WERI-Rb-1 (cell line): ENCODE measurements at regions not wholly inside any gene's neighbourhood (a gene's known extent, or its start where the extent isn't known, plus 50 kb on each side); places are given as distances from the start of the nearest gene placed in this dataset.

Experiments
- DNase-seq: peaks from one replicate; pipeline ENCODE4 v3.0.0-alpha.2; 2020
- H3K27ac ChIP-seq: fragments of 250-450 bp; sonication (Bioruptor Pico); 2 replicates; pipeline ENCODE4 v1.5.1; 2020; ENCODE audit warnings: mild to moderate bottlenecking, moderate library complexity
- H3K27me3 ChIP-seq: fragments of 250-450 bp; sonication (Bioruptor Pico); 2 replicates; pipeline ENCODE4 v1.5.1; 2021; ENCODE audit warnings: mild to moderate bottlenecking, low read depth, moderate library complexity; ENCODE audit not compliant: insufficient read depth, severe bottlenecking
- H3K36me3 ChIP-seq: fragments of 250-450 bp; sonication (Bioruptor Pico); 2 replicates; pipeline ENCODE4 v1.5.1; 2020; ENCODE audit warnings: mild to moderate bottlenecking, moderate library complexity
- H3K4me3 ChIP-seq: 2 replicates; pipeline ENCODE4 v1.5.1; 2011; ENCODE audit warnings: low read depth, mild to moderate bottlenecking, control low read depth, low read length
- H3K9me3 ChIP-seq: fragments of 250-450 bp; sonication (Bioruptor Pico); 2 replicates; pipeline ENCODE4 v1.5.1; 2021; ENCODE audit warnings: mild to moderate bottlenecking, moderate library complexity; ENCODE audit not compliant: severe bottlenecking
- TF ChIP-seq, protein P1 (sequence below): IDR thresholded peaks from 2 replicates; pipeline ENCODE4 v1.5.1; 2011; ENCODE audit warnings: low read depth, mild to moderate bottlenecking, control low read depth, inconsistent platforms, low read length

DNA sequence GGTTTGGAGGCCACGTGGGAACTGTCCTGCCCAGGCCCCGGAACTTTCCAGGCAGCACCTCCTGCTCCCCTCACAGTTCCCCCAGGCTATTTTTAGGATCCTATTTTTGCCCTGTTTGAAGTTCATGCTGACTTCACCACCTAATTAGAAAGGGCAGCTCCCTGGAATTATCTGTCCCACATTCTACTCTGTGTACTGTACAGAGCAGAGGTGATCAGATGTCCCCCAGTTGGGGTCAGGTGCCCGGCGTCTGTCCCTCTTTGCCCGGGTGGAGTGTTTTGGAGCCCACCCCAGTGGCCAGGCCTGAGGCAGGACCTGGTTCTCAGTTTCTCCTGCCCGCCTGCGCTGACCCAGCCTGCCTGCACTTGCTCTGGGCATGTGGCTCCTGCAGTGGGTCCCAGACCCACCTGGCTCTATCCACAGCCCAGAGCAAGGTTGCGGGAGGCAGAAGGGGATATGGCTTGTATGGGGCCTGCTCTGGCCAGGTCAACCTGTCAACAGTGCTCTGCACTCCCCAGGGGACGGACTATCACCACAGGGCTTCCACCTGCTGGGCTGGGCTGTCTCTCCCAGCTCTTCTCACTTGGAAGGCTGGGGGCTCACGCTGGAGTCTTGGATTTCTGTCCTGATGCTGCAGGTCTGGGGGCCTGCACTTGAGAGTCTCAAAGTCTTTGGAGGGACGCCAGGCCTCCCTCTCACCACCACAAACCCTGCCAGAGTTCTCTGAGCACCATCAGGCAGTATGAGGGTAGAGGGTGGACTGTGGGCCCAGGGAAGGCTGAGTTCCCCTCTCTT, 268.3 kb downstream of the GADD45G start:
- no peaks in the 10 kb centered on the region for H3K27me3 ChIP-seq
- TF ChIP-seq, protein P1, sequence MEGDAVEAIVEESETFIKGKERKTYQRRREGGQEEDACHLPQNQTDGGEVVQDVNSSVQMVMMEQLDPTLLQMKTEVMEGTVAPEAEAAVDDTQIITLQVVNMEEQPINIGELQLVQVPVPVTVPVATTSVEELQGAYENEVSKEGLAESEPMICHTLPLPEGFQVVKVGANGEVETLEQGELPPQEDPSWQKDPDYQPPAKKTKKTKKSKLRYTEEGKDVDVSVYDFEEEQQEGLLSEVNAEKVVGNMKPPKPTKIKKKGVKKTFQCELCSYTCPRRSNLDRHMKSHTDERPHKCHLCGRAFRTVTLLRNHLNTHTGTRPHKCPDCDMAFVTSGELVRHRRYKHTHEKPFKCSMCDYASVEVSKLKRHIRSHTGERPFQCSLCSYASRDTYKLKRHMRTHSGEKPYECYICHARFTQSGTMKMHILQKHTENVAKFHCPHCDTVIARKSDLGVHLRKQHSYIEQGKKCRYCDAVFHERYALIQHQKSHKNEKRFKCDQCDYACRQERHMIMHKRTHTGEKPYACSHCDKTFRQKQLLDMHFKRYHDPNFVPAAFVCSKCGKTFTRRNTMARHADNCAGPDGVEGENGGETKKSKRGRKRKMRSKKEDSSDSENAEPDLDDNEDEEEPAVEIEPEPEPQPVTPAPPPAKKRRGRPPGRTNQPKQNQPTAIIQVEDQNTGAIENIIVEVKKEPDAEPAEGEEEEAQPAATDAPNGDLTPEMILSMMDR: no peak
- H3K36me3 ChIP-seq: no peaks in the 10 kb centered on the region
- peak; percentile 6 for DNase-seq
- H3K4me3 ChIP-seq: no peak overlapping the region
- no peaks in the 10 kb centered on the region for H3K9me3 ChIP-seq
- 0 out of 2 replicates have a peak overlapping the region, but pooled peaks have one; percentile 7 for H3K27ac ChIP-seq

DNA sequence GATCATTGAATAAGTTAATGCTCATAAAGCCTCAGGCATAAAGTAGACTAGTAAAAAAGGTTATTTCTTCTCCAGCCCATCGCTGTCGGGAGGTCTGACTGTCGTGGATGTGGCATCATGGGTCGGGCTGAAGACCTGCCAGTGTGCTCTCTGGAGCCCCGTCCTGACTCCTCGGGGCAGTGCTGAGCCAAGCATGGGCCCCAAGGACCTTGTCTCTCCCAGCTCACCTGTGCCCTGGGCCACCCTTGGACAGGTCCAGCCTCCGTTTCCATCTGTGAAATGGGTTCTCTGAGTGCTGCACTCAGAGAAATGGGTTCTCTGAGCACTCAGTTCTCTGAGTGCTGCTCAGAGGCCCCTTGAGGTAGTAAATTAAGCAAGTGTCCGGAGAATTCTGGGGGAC, 269.0 kb downstream of the GADD45G start:
- H3K9me3 ChIP-seq: no peaks in the 10 kb centered on the region
- H3K27me3 ChIP-seq: no peaks in the 10 kb centered on the region
- H3K27ac ChIP-seq: no peak overlapping the region; the same call in 1 of the 2 replicates
- no peaks in the 10 kb centered on the region for H3K36me3 ChIP-seq
- H3K4me3 ChIP-seq: no peak overlapping the region
- DNase-seq: peak; percentile 4
- TF ChIP-seq, protein P1: no peak

DNA sequence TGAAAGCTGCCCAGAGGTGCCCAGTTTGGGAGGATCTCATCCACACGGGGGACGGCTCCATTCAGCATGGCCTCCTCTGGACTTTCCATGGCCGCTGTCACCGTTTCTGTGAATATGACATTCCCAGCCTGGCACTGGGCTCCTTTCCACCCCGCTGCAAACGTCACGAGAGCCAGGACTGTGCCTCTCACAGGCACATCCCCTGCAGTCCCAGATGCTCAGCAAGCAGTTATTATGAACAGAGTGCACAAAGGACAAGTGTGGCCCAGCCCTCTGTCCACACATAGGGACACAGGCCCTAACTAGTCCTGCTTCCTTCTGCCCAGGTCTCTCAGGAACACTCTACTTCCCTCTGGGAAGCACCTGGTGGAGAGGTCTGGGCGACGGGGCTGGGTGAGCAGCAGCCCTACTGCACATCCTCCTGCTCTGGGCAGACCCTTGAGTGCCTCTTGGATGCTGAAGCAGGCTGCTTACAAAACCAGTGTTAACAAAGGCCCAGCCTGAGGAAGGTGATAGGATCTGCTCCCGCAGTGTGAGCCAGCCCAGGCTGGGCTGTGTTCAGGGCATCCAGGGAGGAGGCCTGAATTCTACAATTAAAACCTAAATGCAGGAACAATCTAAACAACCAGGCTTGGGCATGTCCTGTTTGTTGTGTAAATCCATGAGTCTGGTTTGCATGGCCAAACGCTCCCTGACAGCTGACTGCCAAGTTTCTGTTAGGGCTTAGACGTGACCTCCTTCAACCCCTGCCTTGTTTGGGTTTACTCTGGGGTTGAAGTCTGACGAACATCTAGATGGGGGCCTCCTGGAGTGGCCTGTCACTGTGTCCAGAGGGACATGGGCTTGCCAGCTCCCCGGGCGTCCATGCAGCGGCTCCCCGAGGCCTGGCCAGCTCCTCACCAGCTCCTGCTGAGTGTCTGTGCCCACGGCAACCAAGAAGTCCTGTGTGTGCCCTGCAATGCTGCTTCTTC, 269.8 kb downstream of the GADD45G start:
- TF ChIP-seq, protein P1: no peak
- H3K27ac ChIP-seq: peak overlapping the region; percentile 75
- H3K4me3 ChIP-seq: no peak overlapping the region
- H3K36me3 ChIP-seq: no peaks in the 10 kb centered on the region
- H3K27me3 ChIP-seq: no peaks in the 10 kb centered on the region
- DNase-seq: peak; percentile 70
- no peaks in the 10 kb centered on the region for H3K9me3 ChIP-seq

DNA sequence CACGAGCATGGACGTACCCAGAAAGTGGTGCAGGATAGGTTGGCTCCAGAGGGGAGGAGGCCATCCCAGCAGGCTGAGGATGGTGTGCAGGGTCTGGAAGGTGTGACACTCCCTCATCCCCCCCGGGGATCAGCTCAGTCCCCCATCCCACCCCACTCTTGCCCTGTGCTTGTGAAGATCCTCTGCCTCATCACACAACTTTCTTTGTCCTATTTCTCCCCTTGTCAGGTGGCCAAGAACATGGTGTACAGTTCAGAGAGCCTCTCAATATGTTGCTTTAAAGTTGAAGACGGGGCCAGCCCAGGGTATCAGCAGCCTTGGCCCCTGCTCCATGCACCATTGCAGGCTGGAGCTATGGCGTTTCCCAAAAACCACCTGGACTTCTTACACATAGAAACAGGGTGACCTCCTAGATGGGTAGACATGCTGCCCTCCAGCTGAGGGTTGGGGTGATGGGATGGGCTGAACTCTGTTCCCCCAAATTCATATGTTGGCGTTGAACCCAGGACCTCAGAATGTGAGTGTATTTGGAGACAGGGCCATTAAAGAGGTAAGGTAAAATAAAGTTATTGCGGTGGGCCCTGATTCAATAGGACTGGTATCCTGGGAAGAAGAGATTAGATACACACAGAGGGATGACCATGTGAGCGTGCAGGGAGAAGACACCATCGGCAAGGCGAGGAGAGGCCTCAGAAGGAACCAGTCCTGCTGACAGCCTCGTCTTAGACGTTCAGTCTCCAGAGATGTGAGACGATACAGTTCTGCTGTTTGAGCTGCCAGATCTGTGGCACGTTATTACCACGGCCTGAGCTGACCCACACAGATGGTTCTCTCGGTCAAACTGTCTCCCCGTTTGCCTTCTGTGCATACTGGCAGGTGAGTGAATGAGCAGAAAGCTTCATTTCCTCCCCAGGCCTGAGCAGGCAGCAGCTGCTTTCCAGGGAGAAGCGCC, 272.5 kb downstream of the GADD45G start:
- DNase-seq: peak; percentile 84
- peak overlapping the region; percentile 75 for H3K27ac ChIP-seq

More for the DNA sequence above, 272.5 kb downstream of the GADD45G start:
- Histone ChIP-seq H3K4me3 (no peak overlapping the region), H3K9me3 (no peaks in the 10 kb centered on the region), H3K27me3 (no peaks in the 10 kb centered on the region), H3K36me3 (no peaks in the 10 kb centered on the region)
- TF ChIP-seq, protein P1: no peak
